Cerebellar cortex (tissue), 1 donor: ENCODE measurements at regions not wholly inside any gene's neighbourhood (a gene's known extent, or its start where the extent isn't known, plus 50 kb on each side); places are given as distances from the start of the nearest gene placed in this dataset.

Experiments
- DNase-seq: peaks from one replicate; pipeline ENCODE4 v3.0.0-alpha.2; 2015; ENCODE audit warnings: low spot score

DNA sequence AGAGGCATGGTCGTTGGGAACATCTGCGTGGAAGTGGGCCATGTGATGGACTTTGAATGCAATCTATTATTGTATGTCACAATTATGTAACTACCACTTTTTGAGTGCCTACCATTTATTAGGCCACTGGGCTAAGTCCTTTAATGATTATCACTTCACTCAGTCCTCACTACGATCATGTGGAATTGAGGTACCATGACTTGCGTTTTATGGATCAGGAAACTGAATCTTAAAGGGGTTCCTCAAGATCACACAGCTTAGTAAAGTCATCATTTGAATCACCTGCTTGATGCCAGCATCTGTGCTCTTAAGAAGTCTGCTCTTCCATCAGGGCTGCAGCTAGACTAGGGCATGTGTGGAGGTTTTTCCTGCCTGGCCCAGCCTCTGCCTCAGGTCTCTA lies 136.7 kb downstream of the DAD1 start:
- DNase-seq: no peak

DNA sequence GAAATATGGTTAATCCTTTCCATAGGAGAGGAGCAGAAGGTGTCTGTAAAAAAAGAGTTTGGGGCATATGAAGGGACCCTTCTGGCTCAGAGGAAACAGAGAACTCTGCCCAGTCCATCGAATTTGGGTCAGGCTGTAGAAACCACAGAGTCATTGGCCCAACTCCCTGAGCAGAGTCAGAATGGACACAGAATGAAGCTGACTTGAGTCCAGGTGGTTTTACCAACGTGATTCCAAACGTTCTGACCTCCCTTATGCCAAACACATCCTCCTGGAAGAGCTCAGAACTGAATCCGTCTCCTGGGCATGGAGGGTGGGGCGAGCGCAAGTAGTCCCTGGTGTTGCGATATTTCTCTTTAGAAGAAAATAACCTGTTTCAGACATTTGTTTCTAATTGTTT lies 138.8 kb downstream of the DAD1 start:
- peak; percentile 87 for DNase-seq

DNA sequence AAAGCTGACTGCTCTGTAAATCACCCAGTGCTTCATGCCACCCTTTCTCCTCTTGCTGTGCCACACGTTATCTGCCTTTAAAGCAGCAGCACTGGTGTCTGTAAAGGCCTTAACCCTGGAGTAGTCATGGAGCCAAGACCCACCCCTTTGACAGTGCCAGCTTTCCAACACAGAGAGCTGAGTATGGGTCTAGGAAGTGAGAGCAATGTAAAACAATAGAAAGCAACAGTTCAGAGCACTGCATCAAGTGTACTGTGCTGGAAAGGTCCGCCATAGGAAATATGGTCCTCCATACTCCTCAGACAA lies 139.5 kb downstream of the DAD1 start:
- DNase-seq: no peak

DNA sequence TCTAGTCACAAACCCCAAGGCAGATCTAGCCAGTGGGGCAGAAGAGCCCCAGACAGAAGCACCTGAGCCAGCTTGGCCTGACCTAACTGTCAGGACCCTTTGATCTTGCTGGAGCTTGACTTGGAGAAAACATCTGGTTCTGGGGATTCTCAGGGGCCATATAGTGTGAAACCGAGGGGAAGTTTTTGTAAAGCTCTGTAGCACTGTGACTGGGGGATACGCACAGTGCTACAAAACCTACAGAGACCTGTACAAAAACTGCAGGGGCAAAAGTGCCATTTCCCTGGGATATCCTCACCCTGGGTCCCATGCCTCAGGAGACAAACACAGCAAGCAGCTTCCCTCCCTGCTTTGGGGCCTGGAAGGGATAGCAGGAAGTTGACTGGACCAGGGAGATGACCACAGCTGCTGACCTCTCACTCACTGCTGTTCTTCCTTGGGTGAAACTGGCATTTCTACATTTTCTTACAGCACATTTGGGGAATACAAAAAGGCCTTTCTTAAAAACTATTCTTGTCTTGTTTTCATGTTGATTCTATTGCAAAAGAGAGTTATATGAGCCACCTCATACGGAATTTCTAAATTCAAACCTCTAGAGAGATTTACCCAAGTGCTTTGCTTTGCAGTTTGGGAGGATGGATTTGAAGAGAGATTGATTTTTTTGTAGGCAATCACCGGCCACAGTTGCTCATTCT lies 140.0 kb downstream of the DAD1 start:
- DNase-seq: no peak

DNA sequence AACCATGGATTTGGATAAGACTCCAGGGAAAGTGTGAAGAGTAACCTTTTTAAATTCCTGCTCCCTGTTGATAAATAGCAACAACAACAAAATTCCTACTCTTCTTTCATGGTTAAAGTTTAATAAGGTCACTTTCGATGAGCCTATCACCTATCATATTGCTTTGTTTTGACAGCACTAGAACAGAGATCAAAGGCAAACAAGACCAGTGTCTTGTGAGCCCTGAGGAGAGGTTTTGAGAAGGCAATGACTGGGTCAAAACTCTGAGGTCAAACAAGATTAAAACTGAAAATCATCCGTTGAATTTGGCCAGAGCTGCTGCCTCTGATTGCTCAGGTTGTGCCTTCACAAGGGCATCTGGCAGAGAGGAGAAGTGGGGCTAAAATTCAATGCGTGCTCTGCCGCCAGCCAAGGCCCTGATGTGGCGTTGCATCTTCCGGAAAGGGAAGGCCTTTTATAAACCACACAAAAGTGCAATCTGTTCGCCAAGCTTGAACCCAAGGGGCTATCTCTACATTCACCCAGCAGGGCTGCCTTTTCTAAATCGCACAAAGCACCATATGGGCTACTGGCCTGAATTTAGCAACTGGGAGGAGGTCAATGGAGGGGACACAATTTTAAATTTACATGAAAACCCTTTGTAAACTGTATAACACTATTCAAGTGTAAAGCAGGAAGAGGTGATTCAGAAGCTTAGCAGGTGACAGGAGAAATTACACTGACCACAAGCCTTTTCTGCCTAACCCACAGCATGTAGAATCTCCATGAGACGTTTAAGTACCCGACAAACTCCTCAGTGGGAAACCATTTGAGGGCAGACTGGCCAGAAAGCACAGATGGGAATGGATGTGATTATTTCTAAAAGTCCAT lies 140.8 kb downstream of the DAD1 start:
- peak; percentile 85 for DNase-seq

DNA sequence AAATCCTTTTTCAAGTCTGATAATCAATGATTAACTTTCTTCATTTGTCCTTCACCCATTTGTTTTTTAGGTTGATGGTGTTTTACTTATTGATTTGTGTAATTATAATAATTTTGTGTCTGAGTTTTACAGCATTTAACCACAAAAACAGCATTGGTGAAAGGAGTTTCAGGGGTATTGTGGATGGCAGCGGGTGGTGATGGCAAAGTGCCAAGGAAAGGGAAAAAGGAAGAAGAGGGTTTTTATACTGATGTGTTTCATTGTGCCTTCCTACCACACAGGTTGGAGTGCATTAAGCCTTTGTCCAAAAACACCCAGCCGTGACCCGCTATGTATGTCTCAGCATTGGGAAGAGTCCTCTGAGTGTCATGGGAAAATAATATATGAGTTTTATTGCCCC lies 150.3 kb downstream of the DAD1 start:
- DNase-seq: no peak

DNA sequence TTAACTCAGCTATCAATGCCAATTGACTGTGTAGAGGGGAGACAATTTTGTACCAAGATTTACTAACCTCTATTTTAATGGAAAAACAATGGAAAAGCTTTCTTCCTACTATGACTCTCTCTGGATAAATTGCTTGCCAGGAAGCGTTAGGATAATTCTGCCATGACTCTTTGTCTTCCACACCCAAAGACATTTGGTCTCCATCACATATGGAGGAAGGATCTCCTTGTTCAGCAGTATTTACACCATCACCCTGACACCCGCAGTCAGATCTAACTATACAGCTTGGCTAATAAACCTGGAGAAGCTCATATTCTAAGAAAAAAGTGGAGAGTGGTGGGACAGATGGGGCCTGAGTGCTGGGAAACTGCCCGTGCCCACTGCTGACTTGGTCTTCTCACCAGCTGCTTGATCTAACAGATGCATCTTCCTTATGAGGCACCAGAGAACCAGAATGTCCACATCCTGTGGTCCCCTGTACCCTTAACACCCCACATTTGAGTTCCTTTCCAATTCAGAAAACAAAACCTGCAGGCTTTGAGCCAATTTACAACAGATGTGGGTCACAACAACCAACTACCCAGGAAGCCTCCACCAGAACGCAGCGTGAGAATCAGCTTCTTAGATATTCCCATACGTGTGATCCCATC lies 154.0 kb downstream of the DAD1 start:
- DNase-seq: no peak

DNA sequence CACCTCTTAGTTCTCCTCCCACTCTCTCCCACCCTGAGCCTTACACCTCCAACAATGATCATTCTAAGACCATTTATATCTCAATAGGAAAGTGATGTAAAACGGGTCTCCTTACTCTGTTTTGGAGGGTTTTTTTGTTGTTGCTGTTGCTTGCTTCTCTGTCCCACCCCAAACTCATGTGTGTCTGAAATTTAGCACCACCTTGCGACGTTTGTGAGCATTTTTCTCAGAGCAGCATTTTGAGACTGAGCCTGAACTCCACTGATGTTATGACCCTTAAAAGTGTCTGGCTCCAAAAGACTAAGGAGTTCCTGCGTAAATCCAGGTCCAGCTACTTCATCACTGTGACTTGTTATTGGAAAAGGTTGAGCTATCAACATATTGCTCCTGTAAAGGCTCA lies 155.0 kb downstream of the DAD1 start:
- DNase-seq: no peak

DNA sequence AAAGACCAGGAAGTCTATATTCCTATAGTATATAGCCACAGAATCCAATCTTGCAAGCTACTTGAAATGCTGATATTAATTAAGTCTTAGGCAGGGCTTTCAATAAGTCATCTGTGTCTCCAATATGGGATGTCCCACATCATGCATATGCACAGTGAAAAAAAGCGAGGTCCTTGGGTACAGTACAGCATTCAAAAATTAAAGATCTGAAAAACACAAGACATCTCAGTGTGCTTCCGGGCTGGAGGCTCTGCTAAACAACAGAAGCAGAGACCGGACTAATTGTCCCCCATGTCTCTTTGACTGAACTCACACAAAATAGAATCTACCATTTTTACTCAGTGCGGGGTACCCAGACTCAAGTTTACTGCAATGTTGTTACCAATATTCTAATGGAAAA lies 156.0 kb downstream of the DAD1 start:
- DNase-seq: no peak

DNA sequence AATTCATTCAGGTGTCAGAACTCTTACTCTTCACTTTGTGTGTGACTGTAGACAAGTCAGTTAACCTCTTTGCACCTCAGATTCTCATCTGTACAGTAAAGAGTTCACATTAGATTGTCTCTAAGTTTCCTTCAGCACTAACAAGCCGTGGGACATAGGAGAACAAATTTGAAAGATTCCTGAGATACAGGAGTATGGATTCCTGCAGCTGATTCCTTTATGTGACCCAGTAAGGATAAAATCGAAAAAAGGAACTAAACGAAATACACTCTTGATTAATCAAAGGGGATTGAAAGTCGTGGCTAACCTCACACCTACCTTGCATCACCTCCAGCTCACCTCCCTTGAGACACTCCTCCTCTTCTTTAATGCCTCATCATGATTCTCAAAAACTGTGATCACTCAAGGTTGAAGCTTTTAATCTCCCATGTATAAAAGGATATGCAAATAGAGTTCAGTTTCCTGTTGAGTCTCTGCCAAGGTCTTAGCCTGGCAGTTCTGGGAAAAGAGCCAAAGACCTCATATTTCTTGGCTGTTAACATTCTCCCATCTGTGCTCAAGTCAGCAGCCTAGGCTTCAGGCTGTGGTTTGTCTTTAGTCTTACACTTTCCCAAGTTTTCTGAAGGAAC lies 156.6 kb downstream of the DAD1 start:
- peak; percentile 87 for DNase-seq

DNA sequence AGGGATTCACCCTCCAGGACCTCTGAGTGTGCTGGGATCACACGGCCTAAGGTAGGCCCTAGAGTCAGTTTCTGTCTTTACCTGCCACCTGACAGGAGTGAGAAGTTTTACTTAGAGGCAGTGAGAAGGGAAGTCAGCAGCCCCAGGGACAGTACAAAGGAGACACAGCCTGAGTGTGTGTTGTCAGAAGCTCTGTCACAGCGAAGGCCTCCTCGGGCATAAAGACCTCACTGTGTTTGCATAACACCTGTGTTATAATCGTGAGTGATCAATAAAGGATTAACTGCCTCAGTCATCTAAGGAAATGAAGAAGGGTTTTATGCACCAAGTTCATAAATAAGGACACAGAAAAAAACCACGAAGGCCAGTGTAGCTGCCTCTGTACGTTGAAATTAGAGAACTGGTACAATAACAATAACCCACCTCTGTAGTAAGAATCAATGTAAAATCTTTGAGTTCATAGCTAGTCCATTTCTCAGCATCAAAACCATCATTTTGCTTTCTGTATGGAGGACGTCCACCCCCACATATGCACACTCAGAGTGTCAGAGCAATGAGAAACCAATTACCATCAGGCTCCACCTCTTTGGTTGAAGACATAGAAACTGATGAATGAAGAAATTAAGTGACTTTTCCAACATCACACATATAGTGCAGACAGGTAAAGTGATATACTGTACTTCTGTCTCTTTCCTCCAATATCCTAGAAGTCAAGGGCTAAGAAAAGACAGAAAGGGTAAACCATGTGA lies 159.3 kb downstream of the DAD1 start:
- no peak for DNase-seq

DNA sequence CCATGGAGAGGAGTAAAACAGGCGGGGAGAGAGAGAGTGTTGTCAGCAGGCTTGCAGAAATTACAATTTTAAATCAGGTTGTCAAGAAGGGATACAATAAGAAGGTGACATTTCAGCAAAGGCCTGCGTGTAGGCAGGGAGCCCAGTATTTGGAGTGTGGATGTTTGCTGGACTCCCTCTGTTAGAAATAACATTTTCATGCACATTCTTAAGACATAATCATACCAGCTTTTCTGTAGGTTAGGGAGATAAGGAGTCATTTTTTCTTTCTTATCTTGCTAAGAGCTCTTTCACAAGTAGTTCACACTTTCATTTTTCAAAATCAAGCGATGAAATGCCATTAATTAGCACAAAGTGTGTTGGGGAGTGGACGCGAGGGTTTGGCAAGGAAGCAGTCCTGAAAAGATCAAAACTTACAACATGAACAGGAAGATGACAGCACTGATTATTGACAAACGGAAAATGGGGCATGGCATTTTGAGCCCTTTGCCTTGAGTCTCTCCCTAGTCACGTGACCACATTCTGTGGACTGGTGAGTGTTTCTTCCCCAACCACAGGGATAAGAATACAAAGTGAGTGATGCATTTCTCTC lies 160.2 kb downstream of the DAD1 start:
- no peak for DNase-seq

DNA sequence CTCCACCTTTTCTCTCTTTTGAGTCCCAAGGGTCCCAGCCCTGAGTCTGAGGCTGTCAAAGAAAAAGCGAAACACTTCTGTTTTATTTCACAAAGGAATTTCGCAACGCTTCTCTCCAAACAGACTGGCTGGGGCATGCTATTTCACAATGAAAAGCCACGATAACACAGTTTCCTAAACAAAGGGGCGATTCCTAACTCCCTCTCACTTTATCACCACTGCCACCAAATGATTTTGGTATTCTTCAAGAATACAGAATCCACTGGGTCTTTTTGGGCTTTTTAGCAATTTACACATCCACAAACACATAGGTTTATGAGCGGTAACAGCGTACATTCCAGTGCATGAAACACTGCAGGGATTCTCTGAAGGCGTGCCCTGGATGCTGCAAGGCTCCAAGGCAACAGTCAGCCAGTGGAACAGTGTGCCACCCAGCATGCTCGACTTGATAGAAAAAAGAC lies 161.2 kb downstream of the DAD1 start:
- no peak for DNase-seq

DNA sequence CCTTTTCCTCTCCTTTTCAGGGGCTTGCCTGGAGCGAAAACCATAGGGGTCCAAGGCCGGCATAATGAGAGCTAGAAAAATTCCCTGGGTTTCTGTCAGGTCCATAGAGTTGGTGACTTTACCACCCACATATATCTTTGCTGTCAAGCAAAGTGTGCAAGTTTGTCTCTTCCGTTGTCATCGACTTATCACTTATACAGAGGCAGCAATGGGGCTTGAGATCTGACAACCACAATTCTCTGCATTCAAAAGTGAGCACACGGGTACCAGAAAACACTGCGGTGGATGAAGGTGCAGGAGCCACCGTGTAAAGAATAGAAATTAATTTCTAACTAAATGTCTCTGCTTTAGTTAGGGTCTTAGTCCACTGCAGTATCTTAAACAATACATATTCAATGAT lies 162.3 kb downstream of the DAD1 start:
- no peak for DNase-seq

DNA sequence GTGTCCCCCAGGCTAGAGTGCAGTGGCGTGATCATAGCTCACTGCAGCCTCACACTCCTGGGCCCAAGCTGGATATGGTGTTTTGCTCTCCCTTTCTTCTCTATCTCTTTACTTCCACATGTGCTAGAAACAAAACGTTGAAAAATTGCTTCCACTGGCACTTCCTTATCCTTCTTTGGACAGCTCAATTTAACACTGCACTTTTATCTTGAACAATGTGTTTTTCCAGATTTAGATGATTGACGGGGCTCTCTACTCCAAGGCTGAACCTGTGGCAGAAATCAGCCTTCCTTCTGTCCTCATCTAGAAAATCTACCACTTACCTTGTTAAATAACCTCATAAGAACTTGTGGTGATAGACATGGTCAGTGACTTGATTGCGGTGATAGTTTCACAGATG lies 165.1 kb downstream of the DAD1 start:
- DNase-seq: no peak

DNA sequence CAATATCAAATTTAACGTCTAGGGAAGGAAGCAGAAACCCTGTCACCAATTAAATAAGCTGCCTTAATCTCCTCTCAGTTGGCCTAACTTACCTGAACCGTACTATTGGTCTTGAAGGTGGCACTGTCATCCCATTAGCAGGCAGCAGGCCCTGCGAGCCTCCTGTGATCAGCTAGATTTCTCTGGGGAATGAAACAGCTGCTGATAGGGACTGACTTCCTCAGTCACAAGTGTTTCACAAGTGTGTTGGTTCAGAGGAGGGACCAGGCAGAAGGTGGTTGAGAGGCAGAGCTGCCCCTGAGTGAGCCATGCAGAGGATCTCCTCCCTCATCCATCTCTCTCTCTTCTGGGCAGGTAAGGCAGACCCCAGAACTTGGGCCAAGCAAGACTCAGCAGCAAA lies 166.8 kb downstream of the DAD1 start:
- DNase-seq: no peak

DNA sequence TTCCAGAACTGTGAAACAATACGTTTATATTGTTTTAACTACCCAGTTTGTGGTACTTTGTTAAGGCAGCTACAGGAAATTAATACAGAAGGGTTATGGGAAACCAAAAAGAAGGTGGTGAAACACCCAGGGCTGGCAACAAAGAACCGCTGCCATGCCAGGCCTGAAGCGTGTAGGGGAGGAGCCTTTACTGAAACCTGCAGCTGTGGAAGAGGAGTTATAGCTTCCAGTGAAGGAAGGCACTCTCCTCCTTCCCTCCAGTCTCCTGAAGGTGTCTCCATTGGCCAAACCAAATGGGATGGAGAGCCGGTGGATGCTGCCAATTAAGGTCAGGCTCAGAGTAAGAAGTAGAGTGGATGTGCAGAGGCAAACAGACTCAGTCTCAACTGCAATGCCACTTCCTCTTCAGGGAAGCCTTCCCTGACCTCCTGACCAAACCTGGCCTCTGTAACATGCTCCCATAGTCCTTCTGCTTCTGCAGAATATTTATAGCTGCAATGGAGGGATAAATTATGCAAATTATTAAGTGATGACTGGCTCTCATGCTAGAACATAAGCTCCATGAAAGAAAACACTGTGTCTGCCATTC lies 168.3 kb downstream of the DAD1 start:
- DNase-seq: peak; percentile 22

DNA sequence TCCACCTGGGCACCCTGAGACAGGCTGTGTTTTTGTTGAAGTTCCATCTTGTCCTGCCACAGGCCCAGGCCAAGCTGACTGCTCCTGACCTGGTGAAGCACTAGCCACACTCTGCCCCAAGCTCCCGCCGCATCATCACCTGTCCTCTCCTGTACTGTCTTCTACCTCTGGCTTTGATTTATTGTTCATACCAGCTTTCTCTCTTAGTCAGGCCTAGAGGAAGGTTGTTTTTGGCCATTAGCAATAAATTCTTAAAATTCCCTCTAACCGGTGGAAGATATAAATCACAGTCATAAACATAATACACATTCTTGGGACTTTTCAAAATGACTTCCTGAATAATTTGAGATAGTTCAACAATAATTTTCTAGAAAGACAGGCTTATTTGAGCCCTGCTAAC lies 169.4 kb downstream of the DAD1 start:
- DNase-seq: no peak

DNA sequence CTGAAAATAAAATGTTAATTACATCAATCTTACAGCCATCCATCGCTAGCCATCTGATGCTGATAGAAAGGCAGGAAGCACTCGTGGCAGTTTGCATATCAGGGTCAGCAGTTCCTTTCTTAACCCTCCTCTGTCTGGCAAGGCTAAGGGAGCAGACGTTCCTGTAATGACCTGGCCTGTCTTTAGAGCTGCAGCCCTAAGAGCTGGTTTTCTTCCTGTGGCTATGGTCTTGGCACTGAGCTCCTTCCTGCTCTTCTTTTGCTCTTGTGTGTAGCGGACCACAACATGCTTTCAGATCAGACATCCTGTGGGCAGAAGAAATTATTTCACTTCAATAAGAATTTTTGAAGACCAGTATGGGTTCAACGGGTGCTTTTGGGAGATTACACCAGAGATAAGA lies 170.4 kb downstream of the DAD1 start:
- peak; percentile 23 for DNase-seq

DNA sequence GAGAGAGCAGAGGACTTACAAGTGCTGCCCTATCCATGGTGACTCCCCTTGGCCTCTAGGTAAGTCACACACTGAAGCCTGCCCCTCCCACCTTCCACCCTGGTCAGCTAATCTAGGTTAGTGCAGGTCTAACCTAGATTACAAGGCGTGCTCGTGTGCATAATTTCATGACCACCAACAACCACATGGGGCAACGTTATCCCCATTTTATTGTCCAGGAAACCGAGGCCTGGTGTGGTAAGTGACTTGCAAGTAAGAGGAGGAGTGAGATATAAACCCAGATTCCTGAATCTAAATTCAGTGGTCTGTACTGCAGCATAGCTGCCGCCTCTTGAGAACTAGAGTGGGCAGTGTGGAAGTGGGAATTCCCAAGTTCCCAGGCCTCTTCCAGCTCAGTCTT lies 171.1 kb downstream of the DAD1 start:
- DNase-seq: no peak

DNA sequence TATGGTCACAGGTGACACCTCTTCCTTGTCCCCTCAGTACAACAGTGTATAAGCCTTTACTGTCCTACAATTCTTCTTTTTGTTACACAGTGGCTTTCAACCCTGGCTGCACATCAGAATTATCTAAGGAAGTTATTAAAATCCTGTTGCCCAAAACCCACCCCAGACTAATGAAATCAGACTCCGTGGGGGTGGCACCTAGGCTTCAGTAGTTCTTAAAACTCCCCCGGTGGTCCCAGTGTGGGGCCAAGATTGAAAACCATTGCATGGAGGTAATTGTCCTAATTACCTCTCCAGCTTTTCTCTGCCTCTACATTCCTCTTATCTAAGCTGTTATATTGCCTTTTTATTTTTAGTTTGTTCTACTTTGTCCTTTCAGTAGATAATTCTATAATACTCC lies 172.8 kb downstream of the DAD1 start:
- DNase-seq: no peak
